ENCODE measurements at regions not wholly inside any gene's neighbourhood (a gene's known extent, or its start where the extent isn't known, plus 50 kb on each side); places are given as distances from the start of the nearest gene placed in this dataset.

DNA sequence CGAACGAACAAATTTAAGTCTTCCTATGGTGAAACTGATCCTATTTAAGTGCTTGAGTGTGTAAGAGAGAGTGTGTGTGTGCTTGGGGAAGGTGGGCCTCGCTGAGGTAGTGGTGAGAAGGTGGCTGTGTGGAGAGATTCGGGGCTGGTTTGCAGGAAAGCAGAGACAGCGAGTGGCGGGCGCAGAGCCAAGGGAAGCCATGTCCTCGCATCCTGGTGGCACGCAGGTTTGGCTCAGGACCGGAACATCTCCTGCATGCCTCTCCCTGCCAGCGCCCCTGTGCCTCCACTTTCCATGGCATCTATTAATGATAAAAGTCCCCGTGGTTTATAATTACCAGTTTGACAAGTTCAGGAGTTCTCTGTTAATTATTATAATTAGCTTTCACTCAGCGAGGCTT lies 383.1 kb upstream of the CADM1 start:
- H3K4me3 ChIP-seq (ENCODE audit: control insufficient read depth, low read depth, low read length) = no peak overlapping the region
- TF ChIP-seq, protein P1, sequence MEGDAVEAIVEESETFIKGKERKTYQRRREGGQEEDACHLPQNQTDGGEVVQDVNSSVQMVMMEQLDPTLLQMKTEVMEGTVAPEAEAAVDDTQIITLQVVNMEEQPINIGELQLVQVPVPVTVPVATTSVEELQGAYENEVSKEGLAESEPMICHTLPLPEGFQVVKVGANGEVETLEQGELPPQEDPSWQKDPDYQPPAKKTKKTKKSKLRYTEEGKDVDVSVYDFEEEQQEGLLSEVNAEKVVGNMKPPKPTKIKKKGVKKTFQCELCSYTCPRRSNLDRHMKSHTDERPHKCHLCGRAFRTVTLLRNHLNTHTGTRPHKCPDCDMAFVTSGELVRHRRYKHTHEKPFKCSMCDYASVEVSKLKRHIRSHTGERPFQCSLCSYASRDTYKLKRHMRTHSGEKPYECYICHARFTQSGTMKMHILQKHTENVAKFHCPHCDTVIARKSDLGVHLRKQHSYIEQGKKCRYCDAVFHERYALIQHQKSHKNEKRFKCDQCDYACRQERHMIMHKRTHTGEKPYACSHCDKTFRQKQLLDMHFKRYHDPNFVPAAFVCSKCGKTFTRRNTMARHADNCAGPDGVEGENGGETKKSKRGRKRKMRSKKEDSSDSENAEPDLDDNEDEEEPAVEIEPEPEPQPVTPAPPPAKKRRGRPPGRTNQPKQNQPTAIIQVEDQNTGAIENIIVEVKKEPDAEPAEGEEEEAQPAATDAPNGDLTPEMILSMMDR (conservative IDR thresholded peaks at IDR 0.05; ENCODE audit: control insufficient read depth, insufficient read depth, low read depth, low read length) = no peak
- DNase-seq (ENCODE audit: low read depth) = no peak

DNA sequence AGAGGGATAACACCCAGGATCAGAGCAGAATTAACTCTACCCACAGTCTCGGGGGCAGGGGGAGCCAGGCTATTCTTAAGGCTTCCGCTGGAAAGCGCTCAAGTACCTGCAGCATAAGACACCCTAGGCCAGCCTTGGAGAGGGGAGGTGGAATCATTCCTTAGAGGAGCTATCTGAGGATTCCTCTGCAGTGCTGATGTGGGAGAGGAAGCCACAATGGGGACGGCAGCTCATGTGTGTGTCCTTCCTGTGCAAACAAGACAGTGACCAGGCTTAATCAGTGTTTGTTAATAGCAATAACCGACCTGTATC lies 382.2 kb upstream of the CADM1 start:
- DNase-seq (ENCODE audit: low read depth) = no peak
- H3K4me3 ChIP-seq (ENCODE audit: control insufficient read depth, low read depth, low read length) = no peak overlapping the region
- TF ChIP-seq, protein P1 (conservative IDR thresholded peaks at IDR 0.05; ENCODE audit: control insufficient read depth, insufficient read depth, low read depth, low read length) = no peak

DNA sequence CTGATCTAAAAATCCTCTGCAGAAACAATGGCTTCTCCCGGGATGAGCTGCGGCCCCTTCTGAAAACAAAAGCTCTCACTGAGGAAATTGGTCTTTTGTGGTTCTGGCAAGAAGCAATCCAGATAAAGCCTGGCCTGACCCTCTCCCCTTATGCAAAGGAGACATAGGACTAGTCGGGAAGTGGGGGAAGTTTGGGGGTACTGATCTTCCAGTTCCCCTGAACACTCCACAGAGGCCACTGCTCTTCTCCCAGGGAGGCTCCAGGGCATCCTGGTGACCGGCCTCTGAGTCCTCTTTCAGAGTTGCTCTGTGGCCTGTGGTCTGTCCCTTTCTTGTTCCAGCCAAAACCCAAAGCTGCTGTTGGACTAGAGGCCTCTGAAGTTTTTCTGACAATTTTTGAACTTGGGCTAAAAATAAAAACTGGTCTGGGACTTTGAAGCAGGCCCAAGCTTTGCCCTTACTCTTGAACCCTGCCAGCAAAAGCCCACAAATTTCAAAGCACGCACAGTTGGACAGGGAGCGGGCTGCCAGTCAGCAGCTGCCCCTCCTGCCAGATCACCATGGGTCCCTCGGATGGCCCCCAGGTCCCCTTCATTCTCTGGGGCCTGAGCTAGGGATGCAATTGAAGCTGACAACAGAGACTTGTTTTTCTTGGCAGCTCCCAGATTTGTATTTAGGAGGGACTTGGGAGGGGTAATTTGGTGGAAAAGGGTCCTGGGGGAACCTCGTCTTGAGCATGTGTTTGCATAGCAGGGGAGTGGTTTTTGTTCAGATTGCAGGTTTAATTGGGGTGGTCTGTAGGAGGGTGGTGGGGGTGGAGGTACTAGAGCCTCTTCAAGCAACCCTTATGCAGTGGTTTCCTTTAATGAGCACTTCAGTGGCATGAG lies 381.6 kb upstream of the CADM1 start:
- DNase-seq (ENCODE audit: low read depth) = no peak
- TF ChIP-seq, protein P1 (conservative IDR thresholded peaks at IDR 0.05; ENCODE audit: control insufficient read depth, insufficient read depth, low read depth, low read length) = no peak
- no peak overlapping the region for H3K4me3 ChIP-seq (ENCODE audit: control insufficient read depth, low read depth, low read length)

DNA sequence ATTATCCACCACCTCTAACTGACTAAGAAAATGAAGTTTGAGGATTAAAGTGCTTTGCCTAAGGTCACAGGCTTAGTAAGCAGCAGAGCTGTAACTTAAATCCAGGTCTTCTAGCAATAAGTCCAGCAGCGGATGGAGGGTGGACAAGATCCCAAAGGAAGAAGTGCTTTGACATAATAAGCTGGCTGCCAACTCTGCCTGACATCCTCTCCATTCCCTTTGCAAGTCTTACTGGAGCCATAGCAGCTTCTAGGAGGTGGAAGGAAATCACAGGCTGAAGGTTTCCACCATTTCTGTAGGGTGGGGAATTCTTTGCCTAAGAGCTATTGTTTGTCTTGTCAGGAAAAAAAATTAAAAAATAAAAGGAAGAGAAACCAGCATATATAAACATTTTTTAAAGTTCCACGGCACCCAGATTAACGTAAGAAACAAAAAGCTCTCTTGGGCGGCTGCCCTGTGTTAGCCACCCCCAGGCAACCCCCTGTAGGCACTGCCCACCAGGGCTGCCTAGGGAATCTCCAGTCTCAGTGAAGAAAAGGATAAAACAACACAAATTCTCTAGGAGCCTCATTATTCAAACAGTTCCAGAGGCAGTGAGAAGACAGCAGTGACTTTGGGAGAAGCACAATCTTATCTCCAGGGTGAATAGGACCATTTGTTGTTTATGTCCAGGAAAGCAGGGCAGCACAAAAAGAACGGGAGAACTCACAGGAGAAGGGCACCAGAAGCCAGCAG lies 380.8 kb upstream of the CADM1 start:
- H3K4me3 ChIP-seq (ENCODE audit: control insufficient read depth, low read depth, low read length) = no peak overlapping the region
- TF ChIP-seq, protein P1 (conservative IDR thresholded peaks at IDR 0.05; ENCODE audit: control insufficient read depth, insufficient read depth, low read depth, low read length) = no peak
- no peak for DNase-seq (ENCODE audit: low read depth)

DNA sequence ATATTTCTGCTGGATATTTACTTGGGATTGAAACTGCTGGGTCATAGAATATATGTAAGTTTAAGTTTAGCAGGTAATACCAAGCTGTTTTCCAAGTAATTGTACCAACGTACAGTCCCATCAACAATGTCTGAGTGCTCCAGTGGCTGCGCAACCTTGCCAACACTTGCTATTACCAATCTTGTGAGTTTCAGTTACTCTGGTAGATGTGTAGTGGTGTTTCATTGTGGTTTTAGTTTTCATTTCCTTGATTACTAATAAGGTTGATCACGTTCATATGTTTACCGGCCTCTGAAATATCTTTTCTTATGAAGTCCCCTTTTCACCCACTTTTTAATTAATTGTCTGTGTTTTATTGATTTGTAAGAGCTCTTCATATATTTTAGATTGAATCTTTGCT lies 370.6 kb upstream of the CADM1 start:
- TF ChIP-seq, protein P1 (conservative IDR thresholded peaks at IDR 0.05; ENCODE audit: control insufficient read depth, insufficient read depth, low read depth, low read length) = no peak
- no peak overlapping the region for H3K4me3 ChIP-seq (ENCODE audit: control insufficient read depth, low read depth, low read length)
- no peak for DNase-seq (ENCODE audit: low read depth)

DNA sequence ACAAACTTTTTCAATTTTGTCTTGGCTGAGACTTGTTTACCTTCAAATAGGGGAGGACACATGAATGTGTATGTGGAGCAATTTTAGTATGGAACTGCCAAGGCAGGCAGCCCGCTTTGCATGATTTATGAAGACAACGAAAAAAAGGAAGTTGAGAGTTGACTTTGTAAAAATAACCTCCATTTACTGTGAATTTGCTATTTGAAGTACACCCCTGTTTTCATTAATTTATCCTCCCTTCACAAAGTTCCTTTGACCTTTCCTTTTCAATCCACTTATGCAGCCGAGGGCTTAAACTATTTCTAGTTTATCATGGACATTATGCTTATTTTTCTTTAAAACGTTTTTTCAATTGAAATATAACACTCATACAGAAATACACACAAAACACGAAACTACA lies 369.6 kb upstream of the CADM1 start:
- no peak for DNase-seq (ENCODE audit: low read depth)
- H3K4me3 ChIP-seq (ENCODE audit: control insufficient read depth, low read depth, low read length) = no peak overlapping the region
- TF ChIP-seq, protein P1 (conservative IDR thresholded peaks at IDR 0.05; ENCODE audit: control insufficient read depth, insufficient read depth, low read depth, low read length) = no peak

All from fibroblast of mammary gland (primary cell).